Astrocyte (in vitro differentiated cells and primary cell): ENCODE measurements at regions not wholly inside any gene's neighbourhood (a gene's known extent, or its start where the extent isn't known, plus 50 kb on each side); places are given as distances from the start of the nearest gene placed in this dataset.

Experiments
- DNase-seq: peaks from one replicate; pipeline ENCODE4 v3.0.0-alpha.2; 2010; ENCODE audit warnings: low read depth
- FAIRE-seq: peaks from 2 replicates; lab custom pipeline; 2011; peaks lifted over from hg19 to GRCh38; lab: Jason Lieb, UNC
- H2AFZ ChIP-seq: 2 replicates; pipeline ENCODE4 v1.6.0; 2012; ENCODE audit warnings: low read depth, low read length, inconsistent platforms
- H3K27ac ChIP-seq: 2 replicates; pipeline ENCODE4 v1.5.1; 2011; ENCODE audit warnings: low read depth, low read length, inconsistent platforms
- H3K27me3 ChIP-seq: 2 replicates; pipeline ENCODE4 v1.6.0; 2011; ENCODE audit warnings: low read length, inconsistent platforms; ENCODE audit not compliant: insufficient read depth
- H3K36me3 ChIP-seq: 2 replicates; pipeline ENCODE4 v1.5.1; 2011; ENCODE audit warnings: low read length, inconsistent platforms; ENCODE audit not compliant: insufficient read depth
- H3K4me1 ChIP-seq: 2 replicates; pipeline ENCODE4 v1.5.1; 2011; ENCODE audit warnings: low read length, inconsistent platforms; ENCODE audit not compliant: insufficient read depth
- H3K4me2 ChIP-seq: 2 replicates; pipeline ENCODE4 v1.6.0; 2012; ENCODE audit warnings: low read length, inconsistent platforms
- H3K4me3 ChIP-seq: 2 replicates; pipeline ENCODE4 v1.5.1; 2011; ENCODE audit warnings: low read depth, mild to moderate bottlenecking, low read length, inconsistent platforms; ENCODE audit not compliant: insufficient read depth
- H3K79me2 ChIP-seq: 2 replicates; pipeline ENCODE4 v1.6.0; 2012; ENCODE audit warnings: mild to moderate bottlenecking, low read length, inconsistent platforms; ENCODE audit not compliant: insufficient read depth
- H3K9ac ChIP-seq: 2 replicates; pipeline ENCODE4 v1.6.0; 2012; ENCODE audit warnings: mild to moderate bottlenecking, low read length, inconsistent platforms
- H3K9me3 ChIP-seq: 2 replicates; pipeline ENCODE4 v1.5.1; 2012; ENCODE audit warnings: low read depth, mild to moderate bottlenecking, low read length, inconsistent platforms; ENCODE audit not compliant: insufficient read depth
- H4K20me1 ChIP-seq: 2 replicates; pipeline ENCODE4 v1.6.0; 2012; ENCODE audit warnings: low read length, inconsistent platforms; ENCODE audit not compliant: insufficient read depth
- H3K27ac Mint-ChIP-seq: one replicate; pipeline ENCODE4 v1.8.0; 2021; ENCODE audit warnings: mild to moderate bottlenecking, mixed read lengths; ENCODE audit not compliant: unreplicated experiment
- H3K27me3 Mint-ChIP-seq: one replicate; pipeline ENCODE4 v1.8.0; 2021; ENCODE audit warnings: low read depth, mixed read lengths; ENCODE audit not compliant: unreplicated experiment
- H3K36me3 Mint-ChIP-seq: one replicate; pipeline ENCODE4 v1.8.0; 2021; ENCODE audit warnings: low read depth, mixed read lengths; ENCODE audit not compliant: unreplicated experiment
- H3K4me1 Mint-ChIP-seq: one replicate; pipeline ENCODE4 v1.8.0; 2021; ENCODE audit warnings: low read depth, mixed read lengths; ENCODE audit not compliant: unreplicated experiment
- H3K4me3 Mint-ChIP-seq: one replicate; pipeline ENCODE4 v1.8.0; 2021; ENCODE audit warnings: mild to moderate bottlenecking, moderate library complexity, mixed read lengths; ENCODE audit not compliant: unreplicated experiment
- H3K9me3 Mint-ChIP-seq: one replicate; pipeline ENCODE4 v1.8.0; 2021; ENCODE audit warnings: mild to moderate bottlenecking, mixed read lengths; ENCODE audit not compliant: unreplicated experiment
- CTCF ChIP-seq: IDR thresholded peaks from 2 replicates; pipeline ENCODE4 v1.5.1; 2011; ENCODE audit warnings: low read depth, mild to moderate bottlenecking, inconsistent platforms, low read length, moderate library complexity; ENCODE audit not compliant: insufficient read depth
- EZH2 ChIP-seq: IDR thresholded peaks from 2 replicates; pipeline ENCODE4 v1.6.1; 2012; ENCODE audit warnings: mild to moderate bottlenecking, low read length, inconsistent platforms; ENCODE audit not compliant: insufficient read depth

- Mint-ChIP-seq H3K36me3 (no peaks in the 10 kb centered on the region), H3K27ac (no peak overlapping the region), H3K27me3 (no peaks in the 10 kb centered on the region), H3K4me3 (no peak overlapping the region), H3K9me3 (no peaks in the 10 kb centered on the region), H3K4me1 (no peaks in the 10 kb centered on the region)
- Histone ChIP-seq H2AFZ (no peak overlapping the region), H3K4me2 (no peak overlapping the region), H3K27ac (no peak overlapping the region), H3K9me3 (no peaks in the 10 kb centered on the region), H3K27me3 (no peaks in the 10 kb centered on the region), H3K79me2 (no peaks in the 10 kb centered on the region), H4K20me1 (no peaks in the 10 kb centered on the region), H3K4me1 (no peaks in the 10 kb centered on the region), H3K4me3 (no peak overlapping the region), H3K9ac (no peak overlapping the region), H3K36me3 (no peaks in the 10 kb centered on the region)
- FAIRE-seq (no peak), DNase-seq (no peak)
- TF ChIP-seq EZH2 (no peak), CTCF (no peak)
Observed at GRCh38 chr4:187108845-187109244, 385.2 kb upstream of the FAT1 start.

- Mint-ChIP-seq H3K4me3 (no peak overlapping the region), H3K27ac (no peak overlapping the region), H3K4me1 (no peaks in the 10 kb centered on the region), H3K36me3 (no peaks in the 10 kb centered on the region), H3K27me3 (no peaks in the 10 kb centered on the region), H3K9me3 (no peaks in the 10 kb centered on the region)
- no peaks in the 10 kb centered on the region for H3K4me1 ChIP-seq
- H3K36me3 ChIP-seq, result no peaks in the 10 kb centered on the region
- H3K79me2 ChIP-seq, result no peaks in the 10 kb centered on the region
- no peak overlapping the region for H3K4me3 ChIP-seq
- FAIRE-seq (no peak), DNase-seq (no peak)
- H3K9me3 ChIP-seq, result no peaks in the 10 kb centered on the region
- H3K4me2 ChIP-seq, result no peak overlapping the region
- no peak overlapping the region for H3K27ac ChIP-seq
- no peak overlapping the region for H3K9ac ChIP-seq
- H3K27me3 ChIP-seq, result no peaks in the 10 kb centered on the region
- TF ChIP-seq CTCF (no peak), EZH2 (no peak)
- no peak overlapping the region for H2AFZ ChIP-seq
- no peaks in the 10 kb centered on the region for H4K20me1 ChIP-seq
Observed at GRCh38 chr4:187109636-187110035, 386.0 kb upstream of the FAT1 start.

GRCh38 chr4:187118166-187118565 lies 394.5 kb upstream of the FAT1 start:
- Histone ChIP-seq H3K27me3 (no peaks in the 10 kb centered on the region), H4K20me1 (no peaks in the 10 kb centered on the region), H3K4me1 (no peaks in the 10 kb centered on the region), H3K4me3 (no peak overlapping the region), H3K9ac (no peak overlapping the region), H3K4me2 (no peak overlapping the region), H3K79me2 (no peaks in the 10 kb centered on the region), H3K36me3 (no peaks in the 10 kb centered on the region), H3K9me3 (no peaks in the 10 kb centered on the region), H2AFZ (no peak overlapping the region), H3K27ac (peak overlapping the region; percentile 2)
- Mint-ChIP-seq H3K9me3 (no peaks in the 10 kb centered on the region), H3K27ac (no peak overlapping the region), H3K36me3 (no peaks in the 10 kb centered on the region), H3K4me3 (no peak overlapping the region), H3K4me1 (no peaks in the 10 kb centered on the region), H3K27me3 (no peaks in the 10 kb centered on the region)
- no peak for DNase-seq
- no peak for TF ChIP-seq CTCF
- no peak for TF ChIP-seq EZH2
- FAIRE-seq, result no peak
